Motor neuron (in vitro differentiated cells): ENCODE measurements at regions not wholly inside any gene's neighbourhood (a gene's known extent, or its start where the extent isn't known, plus 50 kb on each side); places are given as distances from the start of the nearest gene placed in this dataset.

Source experiments
- ATAC-seq, 8 experiments: fragments of 200-7000 bp; cut with Tn5 transposase; replicated peaks in 6 of 8; 2 replicates each; pipeline ENCODE4 v1.8.0; 2021; ENCODE audit warnings: mild to moderate bottlenecking in 8 of 8, moderate library complexity in 8 of 8
- H3K27ac ChIP-seq, 2 donors: fragments of 250-450 bp; sonication (Bioruptor Pico); 2 replicates each; pipeline ENCODE4 v1.9.0; 2021; ENCODE audit warnings: antibody characterized with exemption in 2 of 2, mild to moderate bottlenecking in 2 of 2, moderate library complexity in 1 of 2
- H3K4me1 ChIP-seq, 2 donors: fragments of 250-450 bp; sonication (Bioruptor Pico); replicated peaks in 1 of 2; 2 replicates each; pipeline ENCODE4 v1.6.1; 2021; ENCODE audit warnings: antibody characterized with exemption in 2 of 2, mild to moderate bottlenecking in 2 of 2, moderate library complexity in 1 of 2
- H3K4me3 ChIP-seq, 5 donors: fragments of 250-450 bp; sonication (Bioruptor Pico); 2 replicates each; pipeline ENCODE4 v1.9.0; 2021; ENCODE audit warnings: antibody characterized with exemption in 5 of 5, mild to moderate bottlenecking in 5 of 5, moderate library complexity in 4 of 5
- WGBS, 10 experiments: fragments of 450-650 bp; shearing (Covaris generic); methylation state at CpG; one replicate each; pipeline ENCODE4 v1.0.0; 2022; 5-methylcytosine and 5-hydroxymethylcytosine counted together
- in situ Hi-C, 9 experiments: fragments of 400-800 bp; cut with MboI; loops; one replicate each; pipeline ENCODE4 v1.15.0; 2021; ENCODE audit warnings: low sequenced_read_pairs in 9 of 9, low pct_unique_long_range_greater_than_20kb in 2 of 9; ENCODE audit not compliant: unreplicated experiment in 9 of 9

GRCh38 chr5:2887481-2888348 is 136.2 kb upstream of the IRX2 start:
- WGBS, 10 experiments: 0 to 84% (median 40%) methylated on average over 1 to 5 of the region's 7 CpGs; no CpG with 5 or more reads in 5 of the 10 experiments
- Histone ChIP-seq H3K4me1 (no peaks in the 10 kb centered on the region), H3K27ac (no peak overlapping the region), H3K4me3 (no peak overlapping the region)
- in situ Hi-C loops: no loop called here
- ATAC-seq: no peak

- ATAC-seq: no peak
- Histone ChIP-seq H3K4me1 (no peaks in the 10 kb centered on the region), H3K4me3 (no peak overlapping the region), H3K27ac (no peak overlapping the region)
- 0 to 86% (median 40%) methylated on average over 1 to 3 of the region's 3 CpGs; no CpG with 5 or more reads in 1 of the 10 experiments for WGBS, 10 experiments
- in situ Hi-C loops: no loop called here
Observed at GRCh38 chr5:2886531-2886930, 135.1 kb upstream of the IRX2 start.

- WGBS, 10 experiments: 0 to 100% (median 71%) methylated on average over 1 to 5 of the region's 8 CpGs; no CpG with 5 or more reads in 2 of the 10 experiments
- no peak for ATAC-seq
- no peak overlapping the region for H3K27ac ChIP-seq
- H3K4me1 ChIP-seq: no peaks in the 10 kb centered on the region
- H3K4me3 ChIP-seq: no peak overlapping the region
- in situ Hi-C loops: no loop called here
Observed at GRCh38 chr5:2883771-2884170, 132.3 kb upstream of the IRX2 start.

GRCh38 chr5:2879701-2880100 is 128.2 kb upstream of the IRX2 start:
- in situ Hi-C loops: no loop called here
- 0 to 86% (median 20%) methylated on average over 1 of the region's 1 CpG; no CpG with 5 or more reads in 1 of the 10 experiments for WGBS, 10 experiments
- no peak for ATAC-seq

GRCh38 chr5:2877522-2877921 is 126.0 kb upstream of the IRX2 start:
- no peak for ATAC-seq
- H3K27ac ChIP-seq: no peak overlapping the region
- 0 to 88% (median 52%) methylated on average over 2 to 5 of the region's 5 CpGs; no CpG with 5 or more reads in 3 of the 10 experiments for WGBS, 10 experiments
- H3K4me3 ChIP-seq: no peak overlapping the region
- in situ Hi-C loops: no loop called here
- H3K4me1 ChIP-seq: no peaks in the 10 kb centered on the region

More at GRCh38 chr5:2879701-2880100, 128.2 kb upstream of the IRX2 start:
- no peaks in the 10 kb centered on the region for H3K4me1 ChIP-seq
- H3K4me3 ChIP-seq: no peak overlapping the region
- H3K27ac ChIP-seq: no peak overlapping the region

GRCh38 chr5:2876183-2876582 is 124.7 kb upstream of the IRX2 start:
- in situ Hi-C loops: no loop called here
- no peak overlapping the region for H3K27ac ChIP-seq
- 33 to 100% (median 76%) methylated on average over 2 to 5 of the region's 6 CpGs; no CpG with 5 or more reads in 4 of the 10 experiments for WGBS, 10 experiments
- no peak overlapping the region for H3K4me3 ChIP-seq
- ATAC-seq: no peak
- peaks cover 0 to 7% of the 10 kb centered on the region in 2 donors for H3K4me1 ChIP-seq

GRCh38 chr5:2874099-2874498 is 122.6 kb upstream of the IRX2 start:
- H3K4me1 ChIP-seq: peaks cover 0 to 16% of the 10 kb centered on the region in 2 donors
- in situ Hi-C loops: no loop called here

GRCh38 chr5:2872676-2873075 is 121.2 kb upstream of the IRX2 start:
- in situ Hi-C loops: no loop called here
- 0 to 100% (median 65%) methylated on average over 1 to 7 of the region's 8 CpGs; no CpG with 5 or more reads in 4 of the 10 experiments for WGBS, 10 experiments
- peaks cover 0 to 16% of the 10 kb centered on the region in 2 donors for H3K4me1 ChIP-seq
- no peak overlapping the region for H3K4me3 ChIP-seq
- no peak overlapping the region for H3K27ac ChIP-seq
- ATAC-seq: no peak

More at GRCh38 chr5:2874099-2874498, 122.6 kb upstream of the IRX2 start:
- 0 to 93% (median 15%) methylated on average over 1 to 6 of the region's 6 CpGs; no CpG with 5 or more reads in 2 of the 10 experiments for WGBS, 10 experiments
- ATAC-seq: peak in 1 of 8 experiments; percentile 30
- H3K4me3 ChIP-seq: no peak overlapping the region
- H3K27ac ChIP-seq: no peak overlapping the region

GRCh38 chr5:2871282-2871681 is 119.8 kb upstream of the IRX2 start:
- in situ Hi-C loops: no loop called here
- peaks cover 0 to 16% of the 10 kb centered on the region in 2 donors for H3K4me1 ChIP-seq
- ATAC-seq: peak in 3 of 8 experiments; percentile 42 to 69 (median 47)
- WGBS, 10 experiments: 0 to 100% (median 37%) methylated on average over 1 to 2 of the region's 2 CpGs; no CpG with 5 or more reads in 2 of the 10 experiments
- no peak overlapping the region for H3K4me3 ChIP-seq
- H3K27ac ChIP-seq: no peak overlapping the region

GRCh38 chr5:2869471-2869870 is 118.0 kb upstream of the IRX2 start:
- Histone ChIP-seq H3K27ac (no peak overlapping the region), H3K4me3 (no peak overlapping the region), H3K4me1 (peaks cover 0 to 16% of the 10 kb centered on the region in 2 donors)
- in situ Hi-C loops: no loop called here
- no peak for ATAC-seq
- 0 to 96% (median 23%) methylated on average over 1 to 5 of the region's 6 CpGs; no CpG with 5 or more reads in 5 of the 10 experiments for WGBS, 10 experiments

GRCh38 chr5:2867373-2867933 is 116.0 kb upstream of the IRX2 start:
- H3K27ac ChIP-seq: no peak overlapping the region
- in situ Hi-C loops: no loop called here
- ATAC-seq: no peak
- H3K4me1 ChIP-seq: peaks cover 0 to 16% of the 10 kb centered on the region in 2 donors
- H3K4me3 ChIP-seq: no peak overlapping the region
- WGBS, 10 experiments: 0 to 93% (median 65%) methylated on average over 1 to 12 of the region's 14 CpGs; no CpG with 5 or more reads in 2 of the 10 experiments

- in situ Hi-C loops: no loop called here
- H3K4me1 ChIP-seq: peaks cover 0 to 16% of the 10 kb centered on the region in 2 donors
- no peak overlapping the region for H3K27ac ChIP-seq
- no peak overlapping the region for H3K4me3 ChIP-seq
- 20 to 100% (median 75%) methylated on average over 1 to 10 of the region's 27 CpGs; no CpG with 5 or more reads in 1 of the 10 experiments for WGBS, 10 experiments
- ATAC-seq: no peak
Observed at GRCh38 chr5:2866662-2867372, 115.3 kb upstream of the IRX2 start.

GRCh38 chr5:2865856-2866255 is 114.4 kb upstream of the IRX2 start:
- in situ Hi-C loops: no loop called here
- Histone ChIP-seq H3K4me3 (no peak overlapping the region), H3K27ac (no peak overlapping the region), H3K4me1 (peaks cover 0 to 8% of the 10 kb centered on the region in 2 donors)
- 0 to 100% (median 70%) methylated on average over 2 to 8 of the region's 12 CpGs; no CpG with 5 or more reads in 4 of the 10 experiments for WGBS, 10 experiments
- no peak for ATAC-seq
